ENCODE measurements at regions not wholly inside any gene's neighbourhood (a gene's known extent, or its start where the extent isn't known, plus 50 kb on each side); places are given as distances from the start of the nearest gene placed in this dataset.

GRCh38 chr2:239814861-239815601, 210.1 kb downstream of the NDUFA10 start:
- H3K27me3 Mint-ChIP-seq (ENCODE audit: insufficient read depth) = peaks cover 3% of the 10 kb centered on the region
- no peaks in the 10 kb centered on the region for H3K36me3 Mint-ChIP-seq (ENCODE audit: low read depth)
- intact Hi-C loops (cut with micrococcal nuclease) = no loop called here
- no peak overlapping the region for H3K4me3 Mint-ChIP-seq
- no peak for DNase-seq (ENCODE audit: low spot score)
- H3K4me1 Mint-ChIP-seq (ENCODE audit: low read depth) = no peaks in the 10 kb centered on the region
- H3K27ac Mint-ChIP-seq = no peak overlapping the region
- no peaks in the 10 kb centered on the region for H3K9me3 Mint-ChIP-seq

DNA sequence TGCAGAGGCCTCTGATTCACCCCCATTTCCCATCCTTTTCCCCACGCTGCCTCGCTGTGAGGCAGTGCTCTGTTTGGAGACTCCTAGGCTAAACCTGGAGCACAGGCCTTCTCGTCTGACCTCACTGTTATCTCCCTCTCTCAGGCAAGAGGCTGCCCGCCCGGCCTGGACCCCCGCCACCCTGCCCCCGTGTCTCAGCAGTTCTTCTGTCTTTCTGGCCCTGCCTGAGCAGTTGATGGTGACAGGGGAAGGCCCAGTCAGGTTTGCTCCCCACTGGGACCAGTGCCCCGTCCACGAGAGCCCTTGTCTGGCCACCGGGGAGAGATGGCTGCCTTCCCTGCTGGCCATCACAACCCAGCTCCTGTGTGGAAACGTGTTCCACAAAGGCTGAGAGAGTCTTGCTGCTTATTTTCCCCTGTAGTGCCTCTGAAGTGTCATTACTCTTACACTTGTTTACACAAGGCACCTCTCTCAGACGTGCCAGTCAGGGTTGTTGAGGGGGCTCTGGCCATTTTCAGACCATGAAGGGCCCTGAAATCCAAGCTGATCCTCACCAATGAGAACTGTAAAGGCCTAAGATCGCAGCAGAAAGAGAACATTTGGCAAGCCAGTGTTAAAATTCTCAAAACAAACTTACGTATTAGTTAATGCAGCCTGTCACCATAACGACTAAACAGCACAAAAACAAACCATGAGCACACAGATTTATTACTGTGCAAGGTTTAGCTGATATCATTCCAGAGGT, 210.9 kb downstream of the NDUFA10 start:
- H3K27ac Mint-ChIP-seq = no peak overlapping the region
- H3K4me1 Mint-ChIP-seq (ENCODE audit: low read depth) = no peaks in the 10 kb centered on the region
- H3K36me3 Mint-ChIP-seq (ENCODE audit: low read depth) = no peaks in the 10 kb centered on the region
- H3K9me3 Mint-ChIP-seq = no peaks in the 10 kb centered on the region
- H3K27me3 Mint-ChIP-seq (ENCODE audit: insufficient read depth) = peaks cover 5% of the 10 kb centered on the region
- intact Hi-C loops (cut with micrococcal nuclease) = no loop called here
- no peak overlapping the region for H3K4me3 Mint-ChIP-seq
- no peak for DNase-seq (ENCODE audit: low spot score)

GRCh38 chr2:239813261-239814115, 211.7 kb downstream of the NDUFA10 start:
- no peak overlapping the region for H3K4me3 Mint-ChIP-seq
- peaks cover 5% of the 10 kb centered on the region for H3K27me3 Mint-ChIP-seq (ENCODE audit: insufficient read depth)
- DNase-seq (ENCODE audit: low spot score) = no peak
- no peaks in the 10 kb centered on the region for H3K36me3 Mint-ChIP-seq (ENCODE audit: low read depth)
- H3K9me3 Mint-ChIP-seq = no peaks in the 10 kb centered on the region
- H3K27ac Mint-ChIP-seq = no peak overlapping the region
- no peaks in the 10 kb centered on the region for H3K4me1 Mint-ChIP-seq (ENCODE audit: low read depth)
- intact Hi-C loops (cut with micrococcal nuclease) = no loop called here

DNA sequence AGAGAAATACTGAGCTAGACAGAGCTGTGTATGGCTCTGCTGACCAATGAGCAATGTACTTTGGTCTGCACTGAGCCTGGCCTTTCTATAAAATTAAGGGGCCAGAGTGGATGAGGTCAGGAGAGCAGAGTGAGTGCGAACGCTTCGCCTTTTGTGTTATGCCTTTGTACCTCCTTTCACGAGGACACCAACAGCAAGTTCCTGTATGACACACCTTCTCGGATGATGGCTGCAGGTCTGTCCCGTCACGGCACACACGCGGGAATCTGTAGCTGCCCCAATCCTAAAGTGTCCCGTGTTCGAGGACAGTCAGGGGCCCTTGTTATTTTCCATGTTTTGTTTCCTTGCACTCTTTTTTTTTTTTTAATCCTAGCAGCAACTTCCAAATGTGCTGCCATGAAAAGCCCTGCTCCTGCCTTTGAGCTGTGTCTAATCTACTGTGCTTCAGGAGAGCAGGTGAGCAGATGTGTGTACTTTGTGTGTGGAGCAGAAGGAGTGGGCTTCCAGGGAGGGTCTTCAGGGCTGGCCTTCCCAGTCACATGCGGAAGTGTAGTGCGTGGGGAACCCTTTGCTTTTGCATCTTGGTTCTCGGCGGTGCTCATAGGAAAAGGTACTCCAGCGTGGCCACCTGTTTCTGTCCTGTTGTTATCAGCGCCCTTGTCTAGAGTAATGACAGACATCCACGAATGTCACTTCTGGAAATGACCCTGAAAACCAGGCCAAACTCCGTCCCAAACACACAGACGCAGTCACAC, 213.2 kb downstream of the NDUFA10 start:
- Mint-ChIP-seq H3K36me3 (ENCODE audit: low read depth) (no peaks in the 10 kb centered on the region), H3K9me3 (no peaks in the 10 kb centered on the region), H3K4me1 (ENCODE audit: low read depth) (no peaks in the 10 kb centered on the region), H3K27ac (no peak overlapping the region), H3K4me3 (no peak overlapping the region), H3K27me3 (ENCODE audit: insufficient read depth) (peaks cover 5% of the 10 kb centered on the region)
- intact Hi-C loops (cut with micrococcal nuclease) = no loop called here
- no peak for DNase-seq (ENCODE audit: low spot score)

DNA sequence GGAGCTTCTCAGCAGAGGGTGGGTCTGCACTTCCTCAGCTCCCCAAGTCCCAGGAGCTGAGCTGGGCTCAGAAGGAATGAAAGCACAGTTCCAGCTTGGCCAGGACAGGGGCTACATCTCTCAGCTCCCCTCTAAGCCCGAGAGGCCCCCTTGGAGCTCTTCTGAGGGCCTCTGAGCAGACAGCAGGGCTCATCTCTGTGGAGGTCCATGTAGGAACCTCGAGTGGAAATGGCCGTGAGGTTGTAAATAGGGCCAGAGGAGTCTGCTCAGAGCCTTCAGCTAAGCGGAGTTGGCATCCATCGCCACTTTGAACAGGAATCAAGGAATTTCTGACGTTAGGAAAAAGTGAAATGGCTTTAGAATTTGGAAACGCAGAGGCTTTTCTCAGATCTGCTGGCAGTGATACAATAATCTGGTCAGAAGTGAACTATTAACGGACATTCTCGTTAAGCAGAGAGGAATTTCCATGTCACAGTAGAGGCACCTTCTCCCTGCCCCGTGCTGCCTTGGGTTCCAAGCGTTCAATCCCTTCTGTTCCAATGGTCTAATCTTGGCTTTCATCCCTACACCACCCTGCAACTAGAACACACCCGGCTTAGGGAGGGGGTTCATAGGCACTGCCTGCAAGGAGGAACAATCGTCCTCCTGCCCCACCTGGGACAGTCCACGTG, 213.9 kb downstream of the NDUFA10 start:
- no peak for DNase-seq (ENCODE audit: low spot score)
- H3K27me3 Mint-ChIP-seq (ENCODE audit: insufficient read depth) = peaks cover 5% of the 10 kb centered on the region
- H3K9me3 Mint-ChIP-seq = no peaks in the 10 kb centered on the region
- H3K27ac Mint-ChIP-seq = no peak overlapping the region
- intact Hi-C loops (cut with micrococcal nuclease) = no loop called here
- H3K4me1 Mint-ChIP-seq (ENCODE audit: low read depth) = no peaks in the 10 kb centered on the region
- no peaks in the 10 kb centered on the region for H3K36me3 Mint-ChIP-seq (ENCODE audit: low read depth)
- H3K4me3 Mint-ChIP-seq = no peak overlapping the region

GRCh38 chr2:239809391-239809790, 215.8 kb downstream of the NDUFA10 start:
- intact Hi-C loops (cut with micrococcal nuclease) = no loop called here
- Mint-ChIP-seq H3K9me3 (no peaks in the 10 kb centered on the region), H3K4me3 (no peak overlapping the region)

DNA sequence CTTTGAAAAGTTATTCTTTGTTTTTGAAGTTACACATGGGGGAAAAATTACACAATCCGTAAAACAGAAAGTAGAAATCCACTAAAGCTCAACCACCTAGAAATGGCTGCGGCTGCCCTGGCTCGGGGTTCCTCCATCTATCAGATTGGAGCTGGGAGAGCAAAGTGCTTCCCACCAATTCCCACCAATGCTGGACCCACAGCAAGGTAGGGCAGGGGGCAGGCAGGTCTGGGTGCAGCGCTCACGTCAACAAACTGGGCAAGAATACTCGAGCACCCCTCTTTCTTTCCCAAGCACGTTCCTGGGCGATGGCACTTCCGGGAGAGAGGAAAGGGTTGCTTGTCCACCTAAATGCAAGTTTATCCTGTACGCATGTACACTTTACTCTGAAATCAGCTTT, 217.6 kb downstream of the NDUFA10 start:
- no peak for DNase-seq (ENCODE audit: low spot score)
- Mint-ChIP-seq H3K27me3 (ENCODE audit: insufficient read depth) (peaks cover 5% of the 10 kb centered on the region), H3K4me3 (no peak overlapping the region), H3K27ac (no peak overlapping the region), H3K4me1 (ENCODE audit: low read depth) (no peaks in the 10 kb centered on the region), H3K36me3 (ENCODE audit: low read depth) (no peaks in the 10 kb centered on the region), H3K9me3 (no peaks in the 10 kb centered on the region)
- intact Hi-C loops (cut with micrococcal nuclease) = no loop called here

More at GRCh38 chr2:239809391-239809790, 215.8 kb downstream of the NDUFA10 start:
- H3K4me1 Mint-ChIP-seq (ENCODE audit: low read depth) = no peaks in the 10 kb centered on the region
- no peak for DNase-seq (ENCODE audit: low spot score)
- no peaks in the 10 kb centered on the region for H3K36me3 Mint-ChIP-seq (ENCODE audit: low read depth)
- H3K27me3 Mint-ChIP-seq (ENCODE audit: insufficient read depth) = peaks cover 5% of the 10 kb centered on the region
- H3K27ac Mint-ChIP-seq = no peak overlapping the region

GRCh38 chr2:239806758-239807434, 218.2 kb downstream of the NDUFA10 start:
- no peak for DNase-seq (ENCODE audit: low spot score)
- intact Hi-C loops (cut with micrococcal nuclease) = no loop called here

DNA sequence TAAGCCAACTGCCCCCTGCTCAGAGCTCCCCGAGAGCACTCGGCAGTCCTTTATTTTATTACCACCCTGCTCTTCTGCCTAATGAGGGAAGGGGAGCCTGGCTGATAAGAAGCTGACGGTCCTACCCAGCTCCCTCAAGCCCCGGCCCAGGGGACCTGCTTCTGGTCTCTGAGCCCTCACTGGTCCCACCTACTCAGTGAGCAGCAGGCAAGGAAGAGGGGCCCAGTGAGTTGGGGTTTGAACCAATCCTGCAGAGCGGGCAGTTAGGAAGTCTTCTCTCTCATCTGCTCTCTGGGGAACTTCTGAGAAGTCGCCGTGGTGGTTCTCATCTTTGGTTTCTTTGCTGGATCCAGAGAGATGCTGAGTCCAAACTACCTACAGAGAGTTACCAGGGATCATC, 218.9 kb downstream of the NDUFA10 start:
- H3K4me3 Mint-ChIP-seq = no peak overlapping the region
- no peaks in the 10 kb centered on the region for H3K4me1 Mint-ChIP-seq (ENCODE audit: low read depth)
- H3K9me3 Mint-ChIP-seq = no peaks in the 10 kb centered on the region
- peaks cover 5% of the 10 kb centered on the region for H3K27me3 Mint-ChIP-seq (ENCODE audit: insufficient read depth)
- no peak for DNase-seq (ENCODE audit: low spot score)
- intact Hi-C loops (cut with micrococcal nuclease) = no loop called here
- no peak overlapping the region for H3K27ac Mint-ChIP-seq
- no peaks in the 10 kb centered on the region for H3K36me3 Mint-ChIP-seq (ENCODE audit: low read depth)

More at GRCh38 chr2:239806758-239807434, 218.2 kb downstream of the NDUFA10 start:
- Mint-ChIP-seq H3K4me1 (ENCODE audit: low read depth) (no peaks in the 10 kb centered on the region), H3K9me3 (no peaks in the 10 kb centered on the region), H3K4me3 (no peak overlapping the region), H3K36me3 (ENCODE audit: low read depth) (no peaks in the 10 kb centered on the region), H3K27me3 (ENCODE audit: insufficient read depth) (peaks cover 5% of the 10 kb centered on the region), H3K27ac (no peak overlapping the region)

DNA sequence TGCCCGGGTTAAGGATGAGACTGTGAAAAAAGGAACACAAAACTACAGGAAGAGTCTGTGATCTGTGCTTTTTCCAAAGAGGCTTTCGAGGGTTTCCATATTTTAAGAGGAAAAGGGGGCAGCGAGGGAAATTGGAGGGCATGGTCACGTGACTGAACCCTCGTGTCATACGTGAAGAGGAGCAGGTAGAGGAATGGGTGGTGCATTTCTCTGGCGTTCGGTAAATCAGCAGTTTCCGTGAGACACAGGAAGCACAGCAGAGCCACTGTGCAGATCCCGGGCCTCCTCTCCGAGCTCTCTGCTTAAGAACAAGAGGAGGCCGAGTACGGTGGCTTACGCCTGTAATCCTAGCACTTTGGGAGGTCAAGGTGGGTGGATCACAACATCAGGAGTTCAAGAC, 219.7 kb downstream of the NDUFA10 start:
- DNase-seq (ENCODE audit: low spot score) = no peak
- Mint-ChIP-seq H3K27me3 (ENCODE audit: insufficient read depth) (peaks cover 3% of the 10 kb centered on the region), H3K4me3 (no peak overlapping the region), H3K4me1 (ENCODE audit: low read depth) (no peaks in the 10 kb centered on the region), H3K27ac (no peak overlapping the region), H3K9me3 (no peaks in the 10 kb centered on the region), H3K36me3 (ENCODE audit: low read depth) (no peaks in the 10 kb centered on the region)
- intact Hi-C loops (cut with micrococcal nuclease) = no loop called here

- H3K36me3 Mint-ChIP-seq (ENCODE audit: low read depth) = no peaks in the 10 kb centered on the region
- H3K4me1 Mint-ChIP-seq (ENCODE audit: low read depth) = no peaks in the 10 kb centered on the region
- intact Hi-C loops (cut with micrococcal nuclease) = no loop called here
- H3K9me3 Mint-ChIP-seq = no peaks in the 10 kb centered on the region
- no peak overlapping the region for H3K4me3 Mint-ChIP-seq
- H3K27ac Mint-ChIP-seq = no peak overlapping the region
- DNase-seq (ENCODE audit: low spot score) = no peak
- H3K27me3 Mint-ChIP-seq (ENCODE audit: insufficient read depth) = peaks cover 4% of the 10 kb centered on the region
These were observed 220.2 kb downstream of the NDUFA10 start for GRCh38 chr2:239805043-239805329.

Measured in activated T-helper 1 cell treated with anti-CD3 and anti-CD28 coated beads, Interleukin-12 subunit alpha, Interleukin-12 subunit beta, Interleukin-2, Interleukin-4 antibody, amounts not matched to agents 30 ng/mL and 10 ng/mL and 1 ng/mL, durations not matched to agents 14 hours and 24 hours and 36 hours (primary cell).